MM.1S (cell line): ENCODE measurements at regions not wholly inside any gene's neighbourhood (a gene's known extent, or its start where the extent isn't known, plus 50 kb on each side); places are given as distances from the start of the nearest gene placed in this dataset.
"Not testable (repeated sequence)": the region's sequence is repeated elsewhere in the genome, so short reads cannot be mapped to it uniquely, and the experiment has no call there.

Source experiments
- DNase-seq: peaks from one replicate; pipeline ENCODE4 v3.0.0-alpha.2; 2015
- H2AFZ ChIP-seq: fragments of 300-600 bp; sonication (generic); 2 replicates; pipeline ENCODE4 v1.6.0; 2016; ENCODE audit warnings: antibody characterized with exemption, low read length
- H3F3A ChIP-seq: fragments of 300-600 bp; sonication (generic); 2 replicates; pipeline ENCODE4 v1.6.1; 2016; ENCODE audit warnings: mild to moderate bottlenecking, antibody characterized with exemption, low read length, moderate library complexity, mixed read lengths; ENCODE audit not compliant: insufficient read depth
- H3K27ac ChIP-seq: fragments of 300-600 bp; sonication (generic); 2 replicates; pipeline ENCODE4 v1.5.1; 2016; ENCODE audit warnings: mild to moderate bottlenecking, low read length
- H3K27me3 ChIP-seq: fragments of 300-600 bp; sonication (generic); replicated peaks from 2 replicates; pipeline ENCODE4 v1.6.0; 2016; ENCODE audit warnings: low read length; ENCODE audit not compliant: insufficient read depth
- H3K36me3 ChIP-seq: fragments of 300-600 bp; sonication (generic); replicated peaks from 2 replicates; pipeline ENCODE4 v1.6.1; 2016; ENCODE audit warnings: mild to moderate bottlenecking, low read length, mixed read lengths; ENCODE audit not compliant: insufficient read depth
- H3K4me1 ChIP-seq: fragments of 300-600 bp; sonication (generic); 2 replicates; pipeline ENCODE4 v1.6.1; 2016; ENCODE audit warnings: low read length, mixed read lengths
- H3K4me2 ChIP-seq: fragments of 300-600 bp; sonication (generic); 2 replicates; pipeline ENCODE4 v1.6.0; 2016; ENCODE audit warnings: low read depth, low read length
- H3K4me3 ChIP-seq: fragments of 300-600 bp; sonication (generic); 2 replicates; pipeline ENCODE4 v1.5.1; 2016; ENCODE audit warnings: low read length, mixed read lengths
- H3K79me2 ChIP-seq: fragments of 300-600 bp; sonication (generic); 2 replicates; pipeline ENCODE4 v1.6.1; 2016; ENCODE audit warnings: mixed run types, low read length, mixed read lengths
- H3K9ac ChIP-seq: fragments of 300-600 bp; sonication (generic); 2 replicates; pipeline ENCODE4 v1.6.1; 2016; ENCODE audit warnings: low read length, mixed read lengths
- H3K9me2 ChIP-seq: fragments of 300-600 bp; sonication (generic); replicated peaks from 2 replicates; pipeline ENCODE4 v1.6.1; 2016; ENCODE audit warnings: mild to moderate bottlenecking, low read length, mixed read lengths; ENCODE audit not compliant: insufficient read depth
- H3K9me3 ChIP-seq: fragments of 300-600 bp; sonication (generic); replicated peaks from 2 replicates; pipeline ENCODE4 v1.6.1; 2016; ENCODE audit warnings: mild to moderate bottlenecking, low read length, mixed read lengths; ENCODE audit not compliant: insufficient read depth
- H4K20me1 ChIP-seq: fragments of 300-600 bp; sonication (generic); 2 replicates; pipeline ENCODE4 v1.6.1; 2016; ENCODE audit warnings: mild to moderate bottlenecking, low read length, moderate library complexity, mixed read lengths; ENCODE audit not compliant: insufficient read depth
- CTCF ChIP-seq: fragments of 300-600 bp; sonication (generic); IDR thresholded peaks from 2 replicates; pipeline ENCODE4 v1.5.1; 2016; ENCODE audit warnings: antibody characterized with exemption, low read length, mixed read lengths
- EZH2 ChIP-seq: fragments of 300-600 bp; sonication (generic); optimal IDR thresholded peaks from 2 replicates; pipeline ENCODE3; 2017; ENCODE audit warnings: low read depth, mild to moderate bottlenecking, antibody characterized with exemption, low read length, mixed read lengths
- EZH2phosphoT487 ChIP-seq: fragments of 300-600 bp; sonication (generic); IDR thresholded peaks from 2 replicates; pipeline ENCODE4 v1.6.1; 2018; ENCODE audit warnings: antibody characterized with exemption, low read length

DNA sequence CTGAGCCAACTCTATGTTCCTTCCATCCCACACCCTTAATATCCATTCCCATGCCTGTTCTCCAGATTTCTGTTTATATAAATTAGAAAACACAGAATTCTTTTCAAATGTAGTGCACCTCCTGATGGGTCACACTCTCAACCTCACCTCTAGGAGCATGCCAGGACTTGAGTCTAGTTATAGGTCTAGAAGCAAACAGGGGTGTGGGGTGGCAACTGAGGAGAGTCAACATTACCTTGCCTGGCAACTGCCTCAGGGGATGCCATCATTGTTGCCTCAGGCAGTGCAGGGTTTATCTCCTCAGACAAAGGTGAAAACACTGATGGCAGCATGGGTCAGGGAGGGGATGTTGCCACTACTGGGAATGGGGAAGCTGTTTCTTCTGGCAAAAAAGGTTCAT, 181.0 kb upstream of the IPO5 start:
- not testable (repeated sequence) for H3K79me2 ChIP-seq, H3F3A ChIP-seq, H3K27me3 ChIP-seq, H3K9ac ChIP-seq, H3K27ac ChIP-seq, H3K4me2 ChIP-seq, H3K9me3 ChIP-seq, H3K9me2 ChIP-seq, DNase-seq, H3K4me3 ChIP-seq, H3K4me1 ChIP-seq, H2AFZ ChIP-seq, H4K20me1 ChIP-seq, H3K36me3 ChIP-seq

GRCh38 chr13:97774391-97775100, 178.9 kb upstream of the IPO5 start:
- not testable (repeated sequence) for H3K9me2 ChIP-seq, H4K20me1 ChIP-seq, H3K4me2 ChIP-seq, H3F3A ChIP-seq, H3K9me3 ChIP-seq, H3K36me3 ChIP-seq, H3K9ac ChIP-seq, H2AFZ ChIP-seq, DNase-seq, H3K4me1 ChIP-seq, H3K27ac ChIP-seq, H3K4me3 ChIP-seq, H3K27me3 ChIP-seq, H3K79me2 ChIP-seq

- H3F3A ChIP-seq: no peaks in the 10 kb centered on the region
- no peak for TF ChIP-seq CTCF
- H3K27me3 ChIP-seq: no peaks in the 10 kb centered on the region
- no peak overlapping the region for H3K9ac ChIP-seq
- H3K9me3 ChIP-seq: no peaks in the 10 kb centered on the region
- no peak overlapping the region for H3K27ac ChIP-seq
- H3K9me2 ChIP-seq: no peaks in the 10 kb centered on the region
- H4K20me1 ChIP-seq: no peaks in the 10 kb centered on the region
- H2AFZ ChIP-seq: no peak overlapping the region
- no peak overlapping the region for H3K4me3 ChIP-seq
- no peaks in the 10 kb centered on the region for H3K79me2 ChIP-seq
- DNase-seq: no peak
- H3K36me3 ChIP-seq: no peaks in the 10 kb centered on the region
- no peak overlapping the region for H3K4me2 ChIP-seq
- H3K4me1 ChIP-seq: no peaks in the 10 kb centered on the region
Measured at GRCh38 chr13:97780486-97780885, 173.0 kb upstream of the IPO5 start.

- no peak for TF ChIP-seq EZH2
- no peak for TF ChIP-seq CTCF
- no peak for TF ChIP-seq EZH2phosphoT487
- Histone ChIP-seq H3F3A (no peaks in the 10 kb centered on the region), H3K9ac (no peak overlapping the region), H2AFZ (no peak overlapping the region), H3K4me1 (peaks cover 4% of the 10 kb centered on the region; the same call in 1 of the 2 replicates), H3K4me3 (no peak overlapping the region), H3K9me3 (no peaks in the 10 kb centered on the region), H3K9me2 (no peaks in the 10 kb centered on the region), H3K79me2 (no peaks in the 10 kb centered on the region), H4K20me1 (no peaks in the 10 kb centered on the region), H3K27ac (no peak overlapping the region), H3K36me3 (no peaks in the 10 kb centered on the region), H3K27me3 (no peaks in the 10 kb centered on the region), H3K4me2 (no peak overlapping the region)
- no peak for DNase-seq
Measured at GRCh38 chr13:97781891-97782305, 171.6 kb upstream of the IPO5 start.
